Right lobe of liver (tissue), 6 donors: ENCODE measurements at regions not wholly inside any gene's neighbourhood (a gene's known extent, or its start where the extent isn't known, plus 50 kb on each side); places are given as distances from the start of the nearest gene placed in this dataset.
"Not testable (repeated sequence)": the region's sequence is repeated elsewhere in the genome, so short reads cannot be mapped to it uniquely, and the experiment has no call there.

Experiments used
- ATAC-seq, 4 donors: fragments of 200-7000 bp; cut with Tn5 transposase; one replicate each; pipeline ENCODE4 v1.9.1; 2020; ENCODE audit warnings: mild to moderate bottlenecking in 4 of 4, moderate library complexity in 4 of 4
- DNase-seq, 3 donors: peaks; one replicate each; pipeline ENCODE4 v3.0.0-alpha.2; 2020
- H3K27ac ChIP-seq, 3 donors: fragments of 200-600 bp; one replicate each; pipeline ENCODE4 v1.8.0; 2022
- H3K27me3 ChIP-seq, 2 donors: fragments of 200-600 bp; one replicate each; pipeline ENCODE4 v1.8.0; 2022
- H3K36me3 ChIP-seq, 4 donors: fragments of 200-600 bp; sonication (generic) in 1 of 4; one replicate each; pipeline versions ENCODE4 v1.5.1 to v1.8.0; 2017 to 2022; ENCODE audit warnings: control low read depth in 1 of 4
- H3K4me1 ChIP-seq, 4 donors: fragments of 200-600 bp; sonication (generic) in 1 of 4; one replicate each; pipeline versions ENCODE4 v1.5.1 to v1.8.0; 2017 to 2022; ENCODE audit warnings: control low read depth in 1 of 4
- H3K4me3 ChIP-seq, 3 donors: fragments of 200-600 bp; one replicate each; pipeline ENCODE4 v1.8.0; 2022
- H3K9me3 ChIP-seq, 4 donors: fragments of 200-600 bp; sonication (generic) in 1 of 4; one replicate each; pipeline versions ENCODE4 v1.5.1 to v1.8.0; 2017 to 2022; ENCODE audit warnings: control low read depth in 1 of 4
- CTCF ChIP-seq, 4 donors: fragments of 200-600 bp in 3 of 4; fragments of 450-650 bp in 1 of 4; IDR thresholded peaks; one replicate each; pipeline versions ENCODE4 v1.5.1 to v1.8.0; 2016 to 2022; ENCODE audit warnings: antibody characterized with exemption in 4 of 4, mild to moderate bottlenecking in 2 of 4
- POLR2A ChIP-seq: fragments of 450-650 bp; IDR thresholded peaks from one replicate; pipeline ENCODE4 v1.6.1; 2017; ENCODE audit warnings: antibody characterized with exemption, mild to moderate bottlenecking
- WGBS: methylation state at CpG from one replicate; pipeline ENCODE4 v1.1.6; 2018; ENCODE audit warnings: low coverage, low lambda C conversion rate; ENCODE audit not compliant: insufficient coverage; ENCODE audit errors: missing lambda C conversion rate; 5-methylcytosine and 5-hydroxymethylcytosine counted together
- intact Hi-C, 2 donors: fragments of 100-400 bp; cut with DNase I; formaldehyde crosslinking; loops; one replicate each; pipeline versions ENCODE4 v1.11.2 to v1.14.1; 2022
- donor health status: DM: no; HTN: yes; CAD: no.
- donor health status: DM: no; HTN: no; CAD: no.
- donor health status: DM: no; HTN: no; CAD: no.
- donor health status: DM: no; HTN: yes; CAD: no.
- donor health status: DM: no; HTN: yes; CAD: no.

GRCh38 chr5:21315376-21315775 lies 1327.4 kb upstream of the CDH18 start:
- H3K9me3 ChIP-seq, DNase-seq, H3K36me3 ChIP-seq, H3K27ac ChIP-seq, H3K4me3 ChIP-seq, ATAC-seq, H3K27me3 ChIP-seq, H3K4me1 ChIP-seq, intact Hi-C loops: not testable (repeated sequence)
- WGBS: 60% methylated on average over 3 of the region's 3 CpGs

- intact Hi-C loops, H3K36me3 ChIP-seq, H3K27me3 ChIP-seq, H3K9me3 ChIP-seq, DNase-seq, H3K27ac ChIP-seq, ATAC-seq, H3K4me1 ChIP-seq, H3K4me3 ChIP-seq: not testable (repeated sequence)
Observed at GRCh38 chr5:21301205-21301604, 1313.2 kb upstream of the CDH18 start.

GRCh38 chr5:21274361-21274760 lies 1286.4 kb upstream of the CDH18 start:
- H3K36me3 ChIP-seq, H3K27ac ChIP-seq, H3K27me3 ChIP-seq, H3K9me3 ChIP-seq, H3K4me3 ChIP-seq, DNase-seq, H3K4me1 ChIP-seq, ATAC-seq, intact Hi-C loops: not testable (repeated sequence)
- WGBS: 29% methylated on average over 2 of the region's 2 CpGs

GRCh38 chr5:21263361-21263760 lies 1275.4 kb upstream of the CDH18 start:
- H3K4me1 ChIP-seq: no peaks in the 10 kb centered on the region
- no peaks in the 10 kb centered on the region for H3K36me3 ChIP-seq
- intact Hi-C loops: no loop called here
- WGBS: 24% methylated on average over 2 of the region's 2 CpGs
- TF ChIP-seq CTCF (IDR thresholded peaks at IDR 0.05) (no peak), POLR2A (no peak)
- no peak overlapping the region for H3K4me3 ChIP-seq
- ATAC-seq: no peak
- no peaks in the 10 kb centered on the region for H3K9me3 ChIP-seq
- no peak for DNase-seq
- no peaks in the 10 kb centered on the region for H3K27me3 ChIP-seq
- H3K27ac ChIP-seq: no peak overlapping the region

GRCh38 chr5:21254161-21254560 lies 1266.2 kb upstream of the CDH18 start:
- intact Hi-C loops: no loop called here
- no peaks in the 10 kb centered on the region for H3K27me3 ChIP-seq
- H3K4me1 ChIP-seq: no peaks in the 10 kb centered on the region
- no peak overlapping the region for H3K27ac ChIP-seq
- H3K36me3 ChIP-seq: no peaks in the 10 kb centered on the region
- no peak for TF ChIP-seq CTCF (IDR thresholded peaks at IDR 0.05)
- no peak for TF ChIP-seq POLR2A
- no peaks in the 10 kb centered on the region for H3K9me3 ChIP-seq
- no peak overlapping the region for H3K4me3 ChIP-seq
- no peak for ATAC-seq
- 56% methylated on average over 3 of the region's 3 CpGs for WGBS
- DNase-seq: no peak

- H3K27ac ChIP-seq: no peak overlapping the region
- H3K27me3 ChIP-seq: no peaks in the 10 kb centered on the region
- H3K4me3 ChIP-seq: no peak overlapping the region
- intact Hi-C loops: no loop called here
- no peak for TF ChIP-seq CTCF (IDR thresholded peaks at IDR 0.05)
- TF ChIP-seq POLR2A: no peak
- 28% methylated on average over 3 of the region's 3 CpGs for WGBS
- H3K9me3 ChIP-seq: no peaks in the 10 kb centered on the region
- no peaks in the 10 kb centered on the region for H3K36me3 ChIP-seq
- no peaks in the 10 kb centered on the region for H3K4me1 ChIP-seq
- ATAC-seq (no peak), DNase-seq (no peak)
Observed at GRCh38 chr5:21244982-21245381, 1257.0 kb upstream of the CDH18 start.
